A172 (cell line): ENCODE measurements at regions not wholly inside any gene's neighbourhood (a gene's known extent, or its start where the extent isn't known, plus 50 kb on each side); places are given as distances from the start of the nearest gene placed in this dataset.

Source experiments
- DNase-seq: peaks from one replicate; pipeline ENCODE4 v3.0.0-alpha.2; 2015; ENCODE audit warnings: low spot score

- DNase-seq: no peak
These were observed 120.7 kb upstream of the PAPPA start for GRCh38 chr9:116032683-116033440.

GRCh38 chr9:116039312-116039711 lies 114.3 kb upstream of the PAPPA start:
- DNase-seq: no peak

GRCh38 chr9:116039893-116040292 lies 113.7 kb upstream of the PAPPA start:
- no peak for DNase-seq

- no peak for DNase-seq
These were observed 111.3 kb upstream of the PAPPA start for GRCh38 chr9:116042321-116042720.

GRCh38 chr9:116045083-116045482 lies 108.5 kb upstream of the PAPPA start:
- no peak for DNase-seq

- no peak for DNase-seq
These were observed 105.5 kb upstream of the PAPPA start for GRCh38 chr9:116048081-116048480.

- DNase-seq: no peak
These were observed 104.1 kb upstream of the PAPPA start for GRCh38 chr9:116049456-116049855.

- DNase-seq: no peak
These were observed 102.1 kb upstream of the PAPPA start for GRCh38 chr9:116051528-116051927.

GRCh38 chr9:116055536-116055935 lies 98.1 kb upstream of the PAPPA start:
- DNase-seq: no peak

GRCh38 chr9:116057371-116057770 lies 96.2 kb upstream of the PAPPA start:
- no peak for DNase-seq

GRCh38 chr9:116058421-116058820 lies 95.2 kb upstream of the PAPPA start:
- DNase-seq: no peak

- no peak for DNase-seq
These were observed 94.1 kb upstream of the PAPPA start for GRCh38 chr9:116059466-116059865.

GRCh38 chr9:116060631-116061030 lies 93.0 kb upstream of the PAPPA start:
- no peak for DNase-seq

GRCh38 chr9:116061546-116062205 lies 91.9 kb upstream of the PAPPA start:
- DNase-seq: no peak

- no peak for DNase-seq
These were observed 91.4 kb upstream of the PAPPA start for GRCh38 chr9:116062206-116062550.

GRCh38 chr9:116064970-116065369 lies 88.6 kb upstream of the PAPPA start:
- DNase-seq: no peak

GRCh38 chr9:116066221-116066620 lies 87.4 kb upstream of the PAPPA start:
- DNase-seq: no peak

- no peak for DNase-seq
These were observed 86.0 kb upstream of the PAPPA start for GRCh38 chr9:116067566-116067965.

- DNase-seq: no peak
These were observed 83.2 kb upstream of the PAPPA start for GRCh38 chr9:116070256-116070914.

GRCh38 chr9:116072046-116072445 lies 81.5 kb upstream of the PAPPA start:
- no peak for DNase-seq

GRCh38 chr9:116073826-116074225 lies 79.8 kb upstream of the PAPPA start:
- DNase-seq: no peak

GRCh38 chr9:116074658-116075057 lies 78.9 kb upstream of the PAPPA start:
- no peak for DNase-seq

- no peak for DNase-seq
These were observed 78.4 kb upstream of the PAPPA start for GRCh38 chr9:116075191-116075590.
